ENCODE measurements at regions not wholly inside any gene's neighbourhood (a gene's known extent, or its start where the extent isn't known, plus 50 kb on each side); places are given as distances from the start of the nearest gene placed in this dataset.

GRCh38 chr4:26081795-26082498, 167.9 kb downstream of the SMIM20 start:
- Histone ChIP-seq H2AK5ac (ENCODE audit: low read depth, low read length) (no peak overlapping the region), H2BK120ac (ENCODE audit: low read depth, low read length) (no peak overlapping the region), H3K36me3 (replicated peaks in 1 of 2; ENCODE audit: control insufficient read depth in 2 of 2, insufficient read depth in 2 of 2, low read length in 2 of 2) (no peaks in the 10 kb centered on the region), H2AFZ (ENCODE audit: low read length) (no peak overlapping the region), H3K9ac (ENCODE audit: low read depth, low read length, poor library complexity) (no peak overlapping the region), H4K91ac (ENCODE audit: low read depth, low read length, poor library complexity) (no peak overlapping the region), H3K9me3 (replicated peaks in 1 of 2; ENCODE audit: control insufficient read depth in 2 of 2, insufficient read depth in 1 of 2, low read depth in 1 of 2, low read length in 2 of 2) (no peaks in the 10 kb centered on the region), H2BK5ac (ENCODE audit: low read length) (no peak overlapping the region), H3K4me1 (ENCODE audit: control insufficient read depth in 2 of 2, insufficient read depth in 1 of 2, low read depth in 1 of 2, low read length in 2 of 2) (no peaks in the 10 kb centered on the region), H3K27ac (replicated peaks; ENCODE audit: low read length) (no peak overlapping the region), H2BK12ac (ENCODE audit: low read length) (no peak overlapping the region), H3K23ac (ENCODE audit: low read depth, low read length, poor library complexity) (no peak overlapping the region), H3K4ac (ENCODE audit: low read length) (no peak overlapping the region), H3K79me1 (ENCODE audit: low read depth, low read length) (no peaks in the 10 kb centered on the region), H4K8ac (ENCODE audit: low read depth, low read length) (no peak overlapping the region), H3K18ac (ENCODE audit: low read length) (no peak overlapping the region), H3K27me3 (ENCODE audit: control insufficient read depth in 3 of 3, insufficient read depth in 3 of 3, low read depth in 1 of 3, low read length in 3 of 3) (no peaks in the 10 kb centered on the region), H3K14ac (ENCODE audit: low read length) (no peak overlapping the region), H3K4me3 (ENCODE audit: low read length in 2 of 2) (no peak overlapping the region), H2BK15ac (ENCODE audit: low read length) (no peak overlapping the region), H3K4me2 (ENCODE audit: insufficient read depth, low read length, poor library complexity, severe bottlenecking) (no peak overlapping the region)
- peak; percentile 43 for DNase-seq (ENCODE audit: low spot score)
- WGBS, 2 donors (ENCODE audit: extremely low coverage in 2 of 2, insufficient read length in 2 of 2, insufficient replicate concordance in 1 of 2), result no CpG with 5 or more reads among the region's 6 CpGs

GRCh38 chr4:26082565-26082964, 168.5 kb downstream of the SMIM20 start:
- H3K36me3 ChIP-seq (replicated peaks in 1 of 2; ENCODE audit: control insufficient read depth in 2 of 2, insufficient read depth in 2 of 2, low read length in 2 of 2), result no peaks in the 10 kb centered on the region
- H2BK5ac ChIP-seq (ENCODE audit: low read length), result no peak overlapping the region
- no peaks in the 10 kb centered on the region for H3K79me1 ChIP-seq (ENCODE audit: low read depth, low read length)
- no peak overlapping the region for H3K23ac ChIP-seq (ENCODE audit: low read depth, low read length, poor library complexity)
- no peaks in the 10 kb centered on the region for H3K27me3 ChIP-seq (ENCODE audit: control insufficient read depth in 3 of 3, insufficient read depth in 3 of 3, low read depth in 1 of 3, low read length in 3 of 3)
- H3K4me2 ChIP-seq (ENCODE audit: insufficient read depth, low read length, poor library complexity, severe bottlenecking), result no peak overlapping the region
- no peaks in the 10 kb centered on the region for H3K4me1 ChIP-seq (ENCODE audit: control insufficient read depth in 2 of 2, insufficient read depth in 1 of 2, low read depth in 1 of 2, low read length in 2 of 2)
- H2BK12ac ChIP-seq (ENCODE audit: low read length), result no peak overlapping the region
- no CpG with 5 or more reads among the region's 5 CpGs for WGBS, 2 donors (ENCODE audit: extremely low coverage in 2 of 2, insufficient read length in 2 of 2, insufficient replicate concordance in 1 of 2)
- no peak overlapping the region for H2AK5ac ChIP-seq (ENCODE audit: low read depth, low read length)
- no peak overlapping the region for H3K14ac ChIP-seq (ENCODE audit: low read length)
- H4K8ac ChIP-seq (ENCODE audit: low read depth, low read length), result no peak overlapping the region
- H4K91ac ChIP-seq (ENCODE audit: low read depth, low read length, poor library complexity), result no peak overlapping the region
- no peak overlapping the region for H3K9ac ChIP-seq (ENCODE audit: low read depth, low read length, poor library complexity)
- H3K27ac ChIP-seq (replicated peaks; ENCODE audit: low read length), result no peak overlapping the region
- H3K4ac ChIP-seq (ENCODE audit: low read length), result no peak overlapping the region
- no peak overlapping the region for H3K18ac ChIP-seq (ENCODE audit: low read length)
- no peak overlapping the region for H2BK120ac ChIP-seq (ENCODE audit: low read depth, low read length)
- no peak overlapping the region for H2BK15ac ChIP-seq (ENCODE audit: low read length)
- H3K9me3 ChIP-seq (replicated peaks in 1 of 2; ENCODE audit: control insufficient read depth in 2 of 2, insufficient read depth in 1 of 2, low read depth in 1 of 2, low read length in 2 of 2), result no peaks in the 10 kb centered on the region
- H3K4me3 ChIP-seq (ENCODE audit: low read length in 2 of 2), result no peak overlapping the region
- DNase-seq (ENCODE audit: low spot score), result no peak
- no peak overlapping the region for H2AFZ ChIP-seq (ENCODE audit: low read length)

GRCh38 chr4:26083987-26084386, 170.0 kb downstream of the SMIM20 start:
- no peak overlapping the region for H3K18ac ChIP-seq (ENCODE audit: low read length)
- no peak for DNase-seq (ENCODE audit: low spot score)
- no peaks in the 10 kb centered on the region for H3K4me1 ChIP-seq (ENCODE audit: control insufficient read depth in 2 of 2, insufficient read depth in 1 of 2, low read depth in 1 of 2, low read length in 2 of 2)
- H2BK120ac ChIP-seq (ENCODE audit: low read depth, low read length), result no peak overlapping the region
- no peak overlapping the region for H3K14ac ChIP-seq (ENCODE audit: low read length)
- H3K4me2 ChIP-seq (ENCODE audit: insufficient read depth, low read length, poor library complexity, severe bottlenecking), result no peak overlapping the region
- H2BK12ac ChIP-seq (ENCODE audit: low read length), result no peak overlapping the region
- no peaks in the 10 kb centered on the region for H3K27me3 ChIP-seq (ENCODE audit: control insufficient read depth in 3 of 3, insufficient read depth in 3 of 3, low read depth in 1 of 3, low read length in 3 of 3)
- no peak overlapping the region for H4K91ac ChIP-seq (ENCODE audit: low read depth, low read length, poor library complexity)
- no peak overlapping the region for H2AFZ ChIP-seq (ENCODE audit: low read length)
- no peak overlapping the region for H3K27ac ChIP-seq (replicated peaks; ENCODE audit: low read length)
- WGBS, 2 donors (ENCODE audit: extremely low coverage in 2 of 2, insufficient read length in 2 of 2, insufficient replicate concordance in 1 of 2), result no CpG with 5 or more reads among the region's 4 CpGs
- no peaks in the 10 kb centered on the region for H3K79me1 ChIP-seq (ENCODE audit: low read depth, low read length)
- H3K9ac ChIP-seq (ENCODE audit: low read depth, low read length, poor library complexity), result no peak overlapping the region
- H3K36me3 ChIP-seq (replicated peaks in 1 of 2; ENCODE audit: control insufficient read depth in 2 of 2, insufficient read depth in 2 of 2, low read length in 2 of 2), result no peaks in the 10 kb centered on the region
- no peak overlapping the region for H2BK5ac ChIP-seq (ENCODE audit: low read length)
- no peak overlapping the region for H3K23ac ChIP-seq (ENCODE audit: low read depth, low read length, poor library complexity)
- no peak overlapping the region for H3K4ac ChIP-seq (ENCODE audit: low read length)
- H3K4me3 ChIP-seq (ENCODE audit: low read length in 2 of 2), result no peak overlapping the region
- no peak overlapping the region for H2AK5ac ChIP-seq (ENCODE audit: low read depth, low read length)
- H2BK15ac ChIP-seq (ENCODE audit: low read length), result no peak overlapping the region
- no peak overlapping the region for H4K8ac ChIP-seq (ENCODE audit: low read depth, low read length)
- H3K9me3 ChIP-seq (replicated peaks in 1 of 2; ENCODE audit: control insufficient read depth in 2 of 2, insufficient read depth in 1 of 2, low read depth in 1 of 2, low read length in 2 of 2), result no peaks in the 10 kb centered on the region

- H3K14ac ChIP-seq (ENCODE audit: low read length), result no peak overlapping the region
- no peak overlapping the region for H3K4me2 ChIP-seq (ENCODE audit: insufficient read depth, low read length, poor library complexity, severe bottlenecking)
- no peak overlapping the region for H3K27ac ChIP-seq (replicated peaks; ENCODE audit: low read length)
- no peaks in the 10 kb centered on the region for H3K36me3 ChIP-seq (replicated peaks in 1 of 2; ENCODE audit: control insufficient read depth in 2 of 2, insufficient read depth in 2 of 2, low read length in 2 of 2)
- H3K27me3 ChIP-seq (ENCODE audit: control insufficient read depth in 3 of 3, insufficient read depth in 3 of 3, low read depth in 1 of 3, low read length in 3 of 3), result no peaks in the 10 kb centered on the region
- H3K9me3 ChIP-seq (replicated peaks in 1 of 2; ENCODE audit: control insufficient read depth in 2 of 2, insufficient read depth in 1 of 2, low read depth in 1 of 2, low read length in 2 of 2), result no peaks in the 10 kb centered on the region
- no peak overlapping the region for H3K23ac ChIP-seq (ENCODE audit: low read depth, low read length, poor library complexity)
- no peak overlapping the region for H2BK5ac ChIP-seq (ENCODE audit: low read length)
- no peak overlapping the region for H4K8ac ChIP-seq (ENCODE audit: low read depth, low read length)
- DNase-seq (ENCODE audit: low spot score), result no peak
- H2BK120ac ChIP-seq (ENCODE audit: low read depth, low read length), result no peak overlapping the region
- H4K91ac ChIP-seq (ENCODE audit: low read depth, low read length, poor library complexity), result no peak overlapping the region
- H3K4ac ChIP-seq (ENCODE audit: low read length), result no peak overlapping the region
- H2AK5ac ChIP-seq (ENCODE audit: low read depth, low read length), result peak overlapping the region; percentile 40
- no peak overlapping the region for H2BK15ac ChIP-seq (ENCODE audit: low read length)
- no peak overlapping the region for H3K4me3 ChIP-seq (ENCODE audit: low read length in 2 of 2)
- H2AFZ ChIP-seq (ENCODE audit: low read length), result no peak overlapping the region
- no peak overlapping the region for H3K9ac ChIP-seq (ENCODE audit: low read depth, low read length, poor library complexity)
- WGBS, 2 donors (ENCODE audit: extremely low coverage in 2 of 2, insufficient read length in 2 of 2, insufficient replicate concordance in 1 of 2), result no CpG with 5 or more reads among the region's 4 CpGs
- no peak overlapping the region for H2BK12ac ChIP-seq (ENCODE audit: low read length)
- no peaks in the 10 kb centered on the region for H3K4me1 ChIP-seq (ENCODE audit: control insufficient read depth in 2 of 2, insufficient read depth in 1 of 2, low read depth in 1 of 2, low read length in 2 of 2)
- H3K79me1 ChIP-seq (ENCODE audit: low read depth, low read length), result no peaks in the 10 kb centered on the region
- no peak overlapping the region for H3K18ac ChIP-seq (ENCODE audit: low read length)
These were observed 170.4 kb downstream of the SMIM20 start for GRCh38 chr4:26084414-26084813.

Measured in neuronal stem cell (in vitro differentiated cells).